ENCODE measurements at regions not wholly inside any gene's neighbourhood (a gene's known extent, or its start where the extent isn't known, plus 50 kb on each side); places are given as distances from the start of the nearest gene placed in this dataset.

- TF ChIP-seq ZNF592 (IDR thresholded peaks at IDR 0.05) (no peak), CREB1 (IDR thresholded peaks at IDR 0.05; ENCODE audit: low read depth) (no peak), RELB (IDR thresholded peaks at IDR 0.05; ENCODE audit: low read depth) (no peak), NFIC (IDR thresholded peaks at IDR 0.05; ENCODE audit: low read depth, low read length) (no peak), YY1 (IDR thresholded peaks at IDR 0.05; ENCODE audit: low read depth, low read length) (no peak), ATF2 (IDR thresholded peaks at IDR 0.05; ENCODE audit: low read length) (no peak), HSF1 (IDR thresholded peaks at IDR 0.05; ENCODE audit: low read depth, low read length) (no peak), BCL3 (IDR thresholded peaks at IDR 0.05; ENCODE audit: borderline replicate concordance, insufficient read depth, low read depth, low read length, poor library complexity, severe bottlenecking) (no peak), RCOR1 (conservative IDR thresholded peaks at IDR 0.05; ENCODE audit: low read depth, low read length) (no peak), KDM1A (IDR thresholded peaks at IDR 0.05; ENCODE audit: borderline replicate concordance) (no peak), CBX3 (IDR thresholded peaks at IDR 0.05; ENCODE audit: borderline replicate concordance, low read depth) (no peak), SIX5 (IDR thresholded peaks at IDR 0.05; ENCODE audit: low read depth, low read length, severe bottlenecking) (no peak)
These were observed 81.0 kb upstream of the TCEAL2 start (continued) for GRCh38 chrX:102044496-102044895.
